Fibroblast of skin of right biceps (primary cell): ENCODE measurements at regions not wholly inside any gene's neighbourhood (a gene's known extent, or its start where the extent isn't known, plus 50 kb on each side); places are given as distances from the start of the nearest gene placed in this dataset.
A peak's percentile ranks its signal among the peaks of the same experiment; 100 is the strongest.

ENCODE experiments used
- DNase-seq: peaks from one replicate; pipeline ENCODE4 v3.0.0-alpha.2; 2013

- peak; percentile 68 for DNase-seq
These were observed 430.1 kb downstream of the FBXO15 start for GRCh38 chr18:73717570-73717969.

- no peak for DNase-seq
These were observed 432.4 kb downstream of the FBXO15 start for GRCh38 chr18:73715210-73715670.

- DNase-seq, result no peak
These were observed 433.2 kb downstream of the FBXO15 start for GRCh38 chr18:73714466-73714865.

GRCh38 chr18:73711256-73711655 lies 436.4 kb downstream of the FBXO15 start:
- no peak for DNase-seq

DNA sequence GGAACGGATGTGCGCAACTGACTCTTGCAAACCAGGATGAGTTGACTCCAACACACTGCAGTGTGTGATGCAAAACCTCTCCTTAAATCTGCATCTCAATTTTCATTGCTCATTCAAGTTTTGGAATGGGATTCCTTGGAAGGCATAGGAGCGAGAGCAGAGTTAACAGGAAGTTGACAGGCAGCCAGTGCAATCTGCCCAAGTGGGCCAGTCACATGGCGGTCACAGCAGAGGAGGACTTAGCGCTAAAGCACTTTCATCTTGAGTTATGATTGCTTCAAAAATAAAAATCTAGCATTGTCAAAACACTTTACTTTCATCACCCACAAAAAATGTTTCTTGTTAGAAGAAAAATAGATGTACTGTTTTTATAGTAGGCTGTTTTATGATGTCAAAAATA lies 439.0 kb downstream of the FBXO15 start:
- no peak for DNase-seq

DNA sequence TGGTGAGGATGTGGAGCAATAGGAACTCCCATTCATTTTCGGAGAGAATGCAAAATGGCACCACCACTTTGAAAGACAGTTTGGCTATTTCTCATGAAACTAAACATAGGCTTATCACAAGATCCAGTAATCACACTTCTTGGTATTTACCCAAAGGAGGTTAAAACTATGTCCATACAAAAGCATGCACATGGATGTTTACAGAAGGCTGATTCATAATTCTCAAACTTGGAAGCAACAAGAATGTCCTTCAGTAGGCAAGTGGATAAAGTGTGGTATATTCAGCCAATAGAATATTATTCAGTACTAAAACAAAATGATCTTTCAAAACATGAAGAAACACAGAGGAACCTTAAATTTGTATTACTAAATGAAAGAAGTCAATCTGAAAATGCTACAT lies 440.6 kb downstream of the FBXO15 start:
- DNase-seq, result no peak

- no peak for DNase-seq
These were observed 450.3 kb downstream of the FBXO15 start for GRCh38 chr18:73697353-73697752.

- DNase-seq, result no peak
These were observed 450.9 kb downstream of the FBXO15 start for GRCh38 chr18:73696698-73697097.

DNA sequence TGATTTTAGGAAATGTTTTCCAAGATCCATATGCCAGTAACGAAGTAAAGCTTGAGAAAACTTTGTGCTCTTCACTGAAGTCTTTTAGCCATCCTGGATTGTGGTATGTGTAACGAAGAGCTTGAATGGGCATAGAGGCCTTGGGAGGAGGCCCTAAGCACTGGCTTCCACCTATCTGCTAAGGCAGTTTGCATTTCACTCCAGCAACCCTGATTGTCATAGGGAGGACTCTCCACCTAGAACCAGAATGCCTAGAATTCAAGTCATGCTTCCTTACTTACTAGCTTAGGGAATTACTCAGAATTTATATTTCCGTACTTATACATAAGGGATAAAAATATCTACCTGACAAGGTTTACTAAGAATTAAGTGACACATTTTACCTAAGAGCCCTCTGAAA lies 451.5 kb downstream of the FBXO15 start:
- DNase-seq, result no peak

GRCh38 chr18:73693091-73693490 lies 454.5 kb downstream of the FBXO15 start:
- DNase-seq, result no peak

GRCh38 chr18:73691624-73692023 lies 456.0 kb downstream of the FBXO15 start:
- no peak for DNase-seq

DNA sequence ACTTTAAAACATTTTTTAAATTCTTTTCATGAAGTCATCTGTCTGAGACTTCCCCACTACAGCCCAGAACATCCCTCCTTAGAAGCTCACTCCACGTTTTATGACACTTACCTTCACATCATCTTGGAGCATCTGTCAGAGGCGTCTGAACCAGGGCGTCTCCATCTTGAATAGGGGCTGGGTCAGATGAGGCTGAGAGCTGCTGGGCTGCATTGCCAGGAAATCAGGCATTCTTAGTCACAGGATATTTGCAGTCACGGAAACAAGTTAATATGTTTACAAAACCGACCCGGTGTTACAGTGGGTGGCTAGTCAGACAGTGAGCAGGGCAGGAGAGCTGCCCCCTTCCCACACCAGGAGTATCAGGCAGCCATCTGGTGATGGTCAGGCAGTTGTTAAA lies 456.5 kb downstream of the FBXO15 start:
- DNase-seq, result peak; percentile 81

DNA sequence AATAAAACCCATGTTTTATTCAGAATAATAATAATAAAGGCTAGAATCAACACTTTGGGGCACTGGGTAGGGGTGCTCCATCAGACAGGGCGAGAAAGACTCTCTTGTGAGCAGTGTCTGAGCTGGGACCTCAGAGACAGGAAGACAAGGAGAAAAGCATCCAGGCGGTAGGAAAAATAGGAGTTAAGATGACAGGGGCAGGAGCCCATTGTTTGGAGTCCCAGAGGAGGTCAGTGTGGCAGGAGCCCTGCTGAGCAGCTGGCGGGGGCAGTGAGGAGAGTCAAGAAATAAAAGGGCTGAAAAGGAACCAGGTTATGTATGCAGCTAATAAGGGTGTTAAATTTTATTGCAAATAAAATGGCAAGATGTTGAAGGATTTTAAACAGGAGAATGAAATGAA lies 457.4 kb downstream of the FBXO15 start:
- no peak for DNase-seq

DNA sequence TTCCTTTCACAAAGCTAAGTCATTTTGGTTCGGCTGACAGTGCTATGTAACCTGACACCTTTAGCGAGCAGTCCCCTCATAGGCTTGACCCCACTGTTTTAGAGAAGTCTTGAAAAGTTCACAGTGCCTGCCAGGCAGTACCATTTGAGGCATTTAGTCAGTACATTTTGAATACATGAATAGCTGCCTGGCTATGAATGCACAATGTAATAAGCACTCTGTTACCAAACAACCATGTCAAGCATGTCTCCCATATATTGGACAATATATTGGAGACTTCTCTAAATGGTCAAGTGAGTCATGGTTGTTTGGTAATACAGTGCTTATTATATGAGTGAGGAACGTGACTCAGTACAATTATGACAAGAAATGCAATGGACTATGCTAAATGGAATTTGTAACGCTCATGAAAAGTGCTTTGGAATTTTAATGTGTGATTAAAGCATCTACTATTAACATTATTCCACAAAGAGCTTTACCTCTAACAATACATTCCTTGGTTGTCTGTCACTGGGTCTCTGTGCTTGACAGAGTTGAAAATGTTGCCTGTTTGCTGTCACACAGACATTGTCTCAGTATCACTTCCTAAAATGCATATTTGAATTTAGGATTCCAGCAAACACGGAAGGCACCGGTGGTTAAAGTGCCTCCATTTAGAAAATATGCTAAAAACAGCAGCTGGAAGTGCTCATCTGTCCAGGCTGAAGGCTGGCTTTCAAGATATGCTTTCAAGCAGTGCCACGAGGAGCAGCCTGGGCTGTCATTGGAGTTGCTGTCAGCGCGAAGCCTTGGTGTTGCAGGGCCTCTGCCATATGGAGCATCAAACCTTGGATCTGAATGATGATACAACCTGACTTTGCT lies 458.6 kb downstream of the FBXO15 start:
- DNase-seq, result peak; percentile 98

DNA sequence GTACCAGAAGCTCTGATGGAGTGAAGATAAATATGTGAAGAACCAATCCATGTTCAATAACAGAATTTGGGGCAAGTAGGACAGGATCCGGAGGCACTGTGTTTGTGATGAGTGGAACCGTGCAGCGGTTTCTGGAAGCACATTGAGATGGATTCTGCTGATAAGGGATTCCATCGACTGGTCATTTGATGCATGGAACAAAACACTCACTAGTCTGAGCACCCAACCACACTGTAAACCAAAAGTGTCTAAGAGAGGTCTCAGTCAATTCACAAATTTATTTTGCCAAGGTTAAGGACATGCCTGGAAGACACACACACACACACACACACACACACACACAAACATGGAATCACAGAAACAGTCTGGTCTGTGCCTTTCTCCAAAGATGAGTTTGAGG lies 459.5 kb downstream of the FBXO15 start:
- peak; percentile 15 for DNase-seq

DNA sequence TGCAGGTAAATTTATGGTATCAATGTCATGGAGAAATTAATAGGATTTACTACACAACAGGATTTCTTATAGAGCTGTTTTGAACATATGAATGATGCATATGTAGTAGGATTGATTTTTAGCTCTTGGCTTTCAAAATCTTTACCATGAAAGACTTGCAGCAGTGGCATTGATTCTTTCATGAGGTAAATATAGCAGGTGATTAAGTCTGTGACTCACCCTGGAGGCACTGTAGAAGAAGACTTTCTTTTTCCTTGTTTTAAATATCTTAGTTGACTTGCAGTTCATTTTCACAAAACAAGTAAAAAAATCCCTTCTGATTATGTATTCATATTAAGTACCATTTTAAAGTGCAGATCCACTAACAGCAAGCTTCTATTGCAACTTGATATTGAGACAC lies 463.0 kb downstream of the FBXO15 start:
- DNase-seq, result peak; percentile 26

DNA sequence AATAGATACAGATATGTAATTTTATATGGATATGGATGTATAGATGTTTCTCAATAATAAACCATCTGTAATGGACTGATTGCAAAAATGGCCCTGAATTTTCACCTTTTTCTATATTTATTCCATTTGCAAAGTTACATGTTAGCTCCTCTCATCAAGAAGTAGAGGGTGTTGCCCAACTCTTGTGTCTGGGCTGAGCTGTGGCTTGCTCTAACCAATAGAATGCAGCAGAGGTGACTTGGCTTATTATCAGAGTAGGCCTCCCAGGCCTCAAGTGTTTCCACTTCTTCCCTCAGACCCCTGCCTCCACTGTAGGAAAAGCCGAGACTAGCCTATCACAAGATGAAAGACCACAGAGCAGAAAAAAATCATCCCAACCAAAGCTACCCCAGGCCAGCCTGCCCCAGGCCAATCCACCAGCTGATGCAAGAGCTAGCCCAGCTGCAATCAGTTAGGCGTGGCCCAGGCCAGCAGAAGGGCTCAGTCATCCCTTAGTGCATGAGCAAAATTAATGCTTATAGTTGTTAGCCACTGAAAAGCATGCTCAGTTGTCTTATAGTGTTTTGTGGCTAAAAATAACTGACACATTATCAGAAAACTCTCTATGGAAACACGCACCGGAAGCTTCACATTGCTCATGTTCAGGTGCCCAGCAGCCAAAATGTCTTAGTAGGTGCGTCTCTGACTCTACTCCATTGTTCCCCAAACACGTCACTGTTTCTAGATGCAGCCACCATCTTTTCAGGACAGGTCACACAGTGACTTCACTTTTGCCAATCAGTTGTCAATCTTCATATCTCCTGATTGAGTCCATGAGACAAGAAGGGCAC lies 464.0 kb downstream of the FBXO15 start:
- peak; percentile 27 for DNase-seq

DNA sequence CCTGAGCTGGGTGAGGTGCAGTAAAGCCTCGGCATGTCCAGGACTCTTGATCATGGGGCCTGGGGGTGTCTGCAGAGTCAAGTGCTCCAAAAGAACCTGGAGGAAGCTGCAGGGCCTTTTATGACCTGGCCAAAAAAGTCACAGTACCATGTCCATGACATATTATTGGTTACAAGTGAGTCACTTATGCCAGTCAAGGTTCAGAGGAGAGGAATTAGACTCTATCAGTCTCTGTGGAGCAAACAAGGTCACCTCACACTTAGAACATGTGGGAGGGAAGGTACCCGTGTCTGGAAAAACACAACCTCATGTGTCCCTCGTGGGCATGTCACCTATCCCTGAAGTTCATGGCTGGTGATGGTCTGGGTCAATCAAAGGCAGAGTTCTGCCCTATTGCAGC lies 465.7 kb downstream of the FBXO15 start:
- DNase-seq, result no peak

GRCh38 chr18:73681398-73681797 lies 466.2 kb downstream of the FBXO15 start:
- no peak for DNase-seq

DNA sequence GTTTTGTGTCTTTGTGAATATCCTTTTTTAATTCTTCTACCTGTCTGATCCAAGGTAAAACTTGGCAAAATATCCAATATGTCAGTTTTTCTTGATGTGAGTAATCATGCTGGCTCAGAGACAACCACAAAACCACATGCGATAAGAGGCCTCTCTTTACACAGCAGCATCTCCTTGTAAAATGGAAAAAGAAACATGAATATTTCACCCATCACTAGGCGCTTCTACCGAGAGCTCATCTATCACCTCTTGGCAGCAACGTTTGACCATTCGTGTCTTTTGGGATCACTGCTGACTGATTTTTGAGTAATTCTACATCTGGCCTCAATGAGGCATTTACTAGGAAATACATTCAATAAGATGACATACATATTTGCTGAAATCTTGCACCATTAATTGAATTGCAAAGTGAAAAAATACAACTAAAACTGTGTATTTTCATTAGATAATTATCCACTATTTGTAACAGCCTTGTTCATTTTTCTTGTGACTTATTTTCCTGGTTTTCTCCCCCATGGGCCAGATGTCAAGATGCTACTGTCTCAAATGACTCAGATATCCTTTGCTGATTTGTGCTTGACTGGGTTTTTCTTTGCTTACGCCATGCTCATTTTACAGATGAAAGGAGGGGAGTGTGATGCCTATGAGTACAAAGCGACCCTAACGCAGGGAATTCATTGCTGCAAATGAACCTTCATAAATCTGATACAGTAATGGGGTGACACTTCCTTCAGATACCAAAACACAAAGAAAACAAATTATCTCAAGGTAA lies 467.5 kb downstream of the FBXO15 start:
- peak; percentile 46 for DNase-seq

DNA sequence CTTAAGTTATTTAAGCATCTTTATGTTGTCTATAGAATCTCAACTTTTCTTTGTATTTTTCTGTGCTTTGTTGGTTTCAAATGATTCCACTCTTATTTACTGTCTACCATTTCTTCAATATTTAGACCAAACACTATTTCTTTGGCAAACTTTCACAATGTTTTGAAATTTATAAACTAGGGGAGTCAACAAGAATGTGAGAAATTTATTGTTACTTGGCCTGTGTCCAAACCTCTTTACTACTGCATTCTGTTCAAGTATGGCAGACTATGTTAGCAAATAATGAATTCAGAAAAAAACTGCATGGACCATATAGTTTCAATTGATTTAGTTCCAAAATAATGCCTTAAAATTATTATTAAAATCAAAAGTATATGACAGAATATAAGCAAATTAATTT lies 470.2 kb downstream of the FBXO15 start:
- no peak for DNase-seq

GRCh38 chr18:73674125-73674865 lies 473.3 kb downstream of the FBXO15 start:
- DNase-seq, result no peak
